ENCODE measurements at regions not wholly inside any gene's neighbourhood (a gene's known extent, or its start where the extent isn't known, plus 50 kb on each side); places are given as distances from the start of the nearest gene placed in this dataset.

DNA sequence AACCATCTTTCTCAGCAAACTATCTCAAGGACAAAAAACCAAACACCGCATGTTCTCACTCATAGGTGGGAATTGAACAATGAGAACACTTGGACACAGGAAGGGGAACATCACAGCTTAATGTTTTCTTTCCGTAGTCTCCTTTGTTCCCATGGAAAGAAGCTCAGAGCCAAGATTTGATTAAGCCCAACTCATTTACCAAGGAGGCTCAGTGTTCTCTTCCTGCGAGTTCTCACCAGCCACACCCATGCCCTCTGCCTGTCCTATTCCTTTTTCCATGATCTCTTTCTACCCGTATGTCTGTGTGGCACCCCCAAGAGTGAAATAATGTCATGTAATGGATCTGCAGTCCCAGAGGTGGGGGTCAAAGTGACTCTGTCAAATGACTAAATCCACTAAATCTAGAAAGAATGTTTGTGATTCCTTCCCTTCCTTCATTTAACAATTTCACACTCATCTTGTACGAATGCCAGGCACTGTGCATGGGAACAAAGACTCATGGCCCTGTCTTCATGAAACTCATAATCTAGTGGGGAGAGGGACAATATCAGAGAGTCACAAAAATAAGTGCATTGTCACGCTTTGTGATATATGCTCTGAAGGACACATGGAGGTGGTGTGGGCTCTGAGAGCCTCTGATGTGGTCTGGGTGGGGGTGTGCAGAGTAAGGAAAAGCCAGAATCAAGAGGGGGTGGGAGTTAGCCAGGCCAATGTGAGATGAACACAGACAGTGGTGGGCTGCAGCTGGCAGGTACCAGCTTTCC is 292.1 kb downstream of the CDC5L start:
- no peaks in the 10 kb centered on the region for H4K20me1 ChIP-seq (ENCODE audit: insufficient read depth, low read length)
- H3K36me3 ChIP-seq (ENCODE audit: insufficient read depth, low read length), result no peaks in the 10 kb centered on the region
- H3K79me2 ChIP-seq (ENCODE audit: insufficient read depth, low read length), result no peaks in the 10 kb centered on the region
- H3K9ac ChIP-seq (ENCODE audit: low read length), result no peak overlapping the region
- TF ChIP-seq EZH2 (IDR thresholded peaks at IDR 0.05; ENCODE audit: borderline replicate concordance, low read length), result no peak
- TF ChIP-seq, protein P1, sequence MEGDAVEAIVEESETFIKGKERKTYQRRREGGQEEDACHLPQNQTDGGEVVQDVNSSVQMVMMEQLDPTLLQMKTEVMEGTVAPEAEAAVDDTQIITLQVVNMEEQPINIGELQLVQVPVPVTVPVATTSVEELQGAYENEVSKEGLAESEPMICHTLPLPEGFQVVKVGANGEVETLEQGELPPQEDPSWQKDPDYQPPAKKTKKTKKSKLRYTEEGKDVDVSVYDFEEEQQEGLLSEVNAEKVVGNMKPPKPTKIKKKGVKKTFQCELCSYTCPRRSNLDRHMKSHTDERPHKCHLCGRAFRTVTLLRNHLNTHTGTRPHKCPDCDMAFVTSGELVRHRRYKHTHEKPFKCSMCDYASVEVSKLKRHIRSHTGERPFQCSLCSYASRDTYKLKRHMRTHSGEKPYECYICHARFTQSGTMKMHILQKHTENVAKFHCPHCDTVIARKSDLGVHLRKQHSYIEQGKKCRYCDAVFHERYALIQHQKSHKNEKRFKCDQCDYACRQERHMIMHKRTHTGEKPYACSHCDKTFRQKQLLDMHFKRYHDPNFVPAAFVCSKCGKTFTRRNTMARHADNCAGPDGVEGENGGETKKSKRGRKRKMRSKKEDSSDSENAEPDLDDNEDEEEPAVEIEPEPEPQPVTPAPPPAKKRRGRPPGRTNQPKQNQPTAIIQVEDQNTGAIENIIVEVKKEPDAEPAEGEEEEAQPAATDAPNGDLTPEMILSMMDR (IDR thresholded peaks at IDR 0.05; ENCODE audit: low read length), result no peak
- no peak overlapping the region for H3K27ac ChIP-seq (ENCODE audit: low read depth, low read length, poor library complexity, severe bottlenecking)
- no peaks in the 10 kb centered on the region for H3F3A ChIP-seq (ENCODE audit: insufficient read depth, low read length)
- H3K4me3 ChIP-seq (ENCODE audit: low read depth, low read length, poor library complexity, severe bottlenecking), result no peak overlapping the region
- no peak overlapping the region for H2AFZ ChIP-seq (ENCODE audit: low read length)
- no peaks in the 10 kb centered on the region for H3K9me3 ChIP-seq (ENCODE audit: low read length)
- no peaks in the 10 kb centered on the region for H3K9me2 ChIP-seq (ENCODE audit: low read depth, low read length)
- H3K4me2 ChIP-seq (ENCODE audit: low read length), result no peak overlapping the region
- H3K4me1 ChIP-seq (ENCODE audit: insufficient read depth, low read length, severe bottlenecking), result no peaks in the 10 kb centered on the region
- H3K27me3 ChIP-seq (ENCODE audit: insufficient read depth, low read length), result 0 out of 2 replicates have a peak, but pooled peaks cover 4% of the 10 kb centered on the region

DNA sequence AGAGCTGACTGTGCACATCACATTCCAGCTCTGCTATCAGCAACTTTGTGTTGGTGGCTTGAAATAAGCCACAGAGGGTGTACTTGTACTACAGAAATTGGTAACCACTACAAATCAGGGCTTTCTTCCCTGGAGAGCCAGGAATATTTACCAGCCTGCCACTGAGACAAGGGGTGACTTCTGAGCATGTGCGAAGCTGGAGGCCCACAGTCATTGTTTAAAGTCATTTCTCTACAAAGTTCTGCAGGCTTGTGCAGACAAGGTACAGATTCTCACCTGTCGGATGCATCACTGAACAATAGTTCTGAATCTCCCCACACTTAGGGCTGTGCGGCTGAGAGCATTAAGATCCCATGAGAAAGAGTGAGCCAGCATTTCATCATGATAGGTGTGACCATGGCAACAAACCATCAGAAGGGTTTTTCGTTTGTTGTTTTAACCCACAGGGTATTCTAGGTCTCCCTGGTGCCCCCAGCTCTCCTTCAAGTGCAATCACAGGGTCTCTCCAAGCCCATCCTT is 292.8 kb downstream of the CDC5L start:
- H3K27me3 ChIP-seq (ENCODE audit: insufficient read depth, low read length), result 0 out of 2 replicates have a peak, but pooled peaks cover 4% of the 10 kb centered on the region
- H3K9me3 ChIP-seq (ENCODE audit: low read length), result no peaks in the 10 kb centered on the region
- TF ChIP-seq, protein P1 (IDR thresholded peaks at IDR 0.05; ENCODE audit: low read length), result no peak
- no peak for TF ChIP-seq EZH2 (IDR thresholded peaks at IDR 0.05; ENCODE audit: borderline replicate concordance, low read length)
- no peaks in the 10 kb centered on the region for H3K36me3 ChIP-seq (ENCODE audit: insufficient read depth, low read length)
- no peak overlapping the region for H3K27ac ChIP-seq (ENCODE audit: low read depth, low read length, poor library complexity, severe bottlenecking)
- H3K9me2 ChIP-seq (ENCODE audit: low read depth, low read length), result no peaks in the 10 kb centered on the region
- no peak overlapping the region for H3K9ac ChIP-seq (ENCODE audit: low read length)
- no peak overlapping the region for H2AFZ ChIP-seq (ENCODE audit: low read length)
- H3K4me2 ChIP-seq (ENCODE audit: low read length), result no peak overlapping the region
- H3K4me3 ChIP-seq (ENCODE audit: low read depth, low read length, poor library complexity, severe bottlenecking), result no peak overlapping the region
- H3F3A ChIP-seq (ENCODE audit: insufficient read depth, low read length), result no peaks in the 10 kb centered on the region
- H3K4me1 ChIP-seq (ENCODE audit: insufficient read depth, low read length, severe bottlenecking), result no peaks in the 10 kb centered on the region
- H4K20me1 ChIP-seq (ENCODE audit: insufficient read depth, low read length), result no peaks in the 10 kb centered on the region
- H3K79me2 ChIP-seq (ENCODE audit: insufficient read depth, low read length), result no peaks in the 10 kb centered on the region

DNA sequence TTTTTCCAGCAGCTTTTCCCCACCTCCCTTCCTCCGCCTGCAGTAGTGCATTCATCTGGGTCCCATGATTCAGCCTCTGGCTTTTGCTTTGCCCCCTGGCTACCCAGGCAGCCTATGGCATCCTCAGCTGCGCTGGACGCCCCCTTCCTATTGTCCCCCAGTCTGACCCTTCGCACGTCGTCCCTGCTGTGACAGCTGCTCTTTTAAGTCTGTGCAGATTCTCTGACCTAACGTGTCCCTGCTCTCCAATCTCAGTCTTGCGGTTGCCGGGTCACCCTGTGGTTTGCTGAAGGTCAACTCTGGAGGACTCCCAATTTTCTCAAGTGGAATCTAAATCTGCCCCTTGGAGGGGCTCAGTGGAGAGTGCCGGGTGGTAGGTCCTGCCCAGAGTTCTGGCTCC is 294.3 kb downstream of the CDC5L start:
- no peaks in the 10 kb centered on the region for H3F3A ChIP-seq (ENCODE audit: insufficient read depth, low read length)

More for the DNA sequence above, 294.3 kb downstream of the CDC5L start:
- Histone ChIP-seq H4K20me1 (ENCODE audit: insufficient read depth, low read length) (no peaks in the 10 kb centered on the region), H3K4me2 (ENCODE audit: low read length) (no peak overlapping the region), H2AFZ (ENCODE audit: low read length) (no peak overlapping the region), H3K27me3 (ENCODE audit: insufficient read depth, low read length) (no peaks in the 10 kb centered on the region), H3K36me3 (ENCODE audit: insufficient read depth, low read length) (no peaks in the 10 kb centered on the region), H3K27ac (ENCODE audit: low read depth, low read length, poor library complexity, severe bottlenecking) (no peak overlapping the region), H3K9me2 (ENCODE audit: low read depth, low read length) (no peaks in the 10 kb centered on the region), H3K4me3 (ENCODE audit: low read depth, low read length, poor library complexity, severe bottlenecking) (no peak overlapping the region), H3K9ac (ENCODE audit: low read length) (no peak overlapping the region), H3K9me3 (ENCODE audit: low read length) (no peaks in the 10 kb centered on the region), H3K4me1 (ENCODE audit: insufficient read depth, low read length, severe bottlenecking) (no peaks in the 10 kb centered on the region), H3K79me2 (ENCODE audit: insufficient read depth, low read length) (no peaks in the 10 kb centered on the region)
- TF ChIP-seq EZH2 (IDR thresholded peaks at IDR 0.05; ENCODE audit: borderline replicate concordance, low read length), result no peak
- TF ChIP-seq, protein P1 (IDR thresholded peaks at IDR 0.05; ENCODE audit: low read length), result no peak

Data from OCI-LY1 (cell line).